ENCODE measurements at regions not wholly inside any gene's neighbourhood (a gene's known extent, or its start where the extent isn't known, plus 50 kb on each side); places are given as distances from the start of the nearest gene placed in this dataset.

- no TSS peak for BruUV-seq (replicated peaks)
- Histone ChIP-seq H3K27me3 (replicated peaks; ENCODE audit: control insufficient read depth, insufficient read depth, low read length) (no peaks in the 10 kb centered on the region), H3K4me1 (peaks cover 18% of the 10 kb centered on the region), H3K9me3 (no peaks in the 10 kb centered on the region), H3K4me3 (ENCODE audit: low read depth, low read length) (no peak overlapping the region), H3K36me3 (ENCODE audit: control insufficient read depth, insufficient read depth, low read length) (no peaks in the 10 kb centered on the region)
- ChIA-PET POLR2A (no interaction called here), CTCF (interaction anchor here (1.4 kb wide), 1 partner anchor 1199 kb away, joined by 3 read pairs; no protein-coding TSS in a partner anchor)
- Mint-ChIP-seq H3K27me3 (ENCODE audit: insufficient read depth, unreplicated experiment) (no peaks in the 10 kb centered on the region), H3K4me3 (ENCODE audit: unreplicated experiment) (no peak overlapping the region), H3K9me3 (ENCODE audit: unreplicated experiment) (no peaks in the 10 kb centered on the region), H3K36me3 (ENCODE audit: insufficient read depth, unreplicated experiment) (no peaks in the 10 kb centered on the region), H3K27ac (ENCODE audit: unreplicated experiment) (no peak overlapping the region), H3K4me1 (ENCODE audit: low read depth, unreplicated experiment) (peaks cover 16% of the 10 kb centered on the region)
- DNase-seq, result no peak
- intact Hi-C loops (cut with micrococcal nuclease; ENCODE audit: unreplicated experiment), result loop anchor here (5.0 kb wide), 1 partner anchor 1220 kb away; no protein-coding TSS in a partner anchor
- TF ChIP-seq CTCF (IDR thresholded peaks at IDR 0.05; ENCODE audit: insufficient read depth in 1 of 2, low read depth in 1 of 2, low read length in 1 of 2, severe bottlenecking in 1 of 2, unreplicated experiment in 1 of 2), result no peak
Measured at GRCh38 chrX:20527041-20527440, 260.3 kb upstream of the RPS6KA3 start.

- ChIA-PET CTCF (no interaction called here), POLR2A (no interaction called here)
- Mint-ChIP-seq H3K27me3 (ENCODE audit: insufficient read depth, unreplicated experiment) (no peaks in the 10 kb centered on the region), H3K4me1 (ENCODE audit: low read depth, unreplicated experiment) (peaks cover 26% of the 10 kb centered on the region), H3K4me3 (ENCODE audit: unreplicated experiment) (no peak overlapping the region), H3K9me3 (ENCODE audit: unreplicated experiment) (no peaks in the 10 kb centered on the region), H3K27ac (ENCODE audit: unreplicated experiment) (no peak overlapping the region), H3K36me3 (ENCODE audit: insufficient read depth, unreplicated experiment) (no peaks in the 10 kb centered on the region)
- no peaks in the 10 kb centered on the region for H3K27me3 ChIP-seq (replicated peaks; ENCODE audit: control insufficient read depth, insufficient read depth, low read length)
- no TSS peak for BruUV-seq (replicated peaks)
- H3K9me3 ChIP-seq, result no peaks in the 10 kb centered on the region
- TF ChIP-seq CTCF (IDR thresholded peaks at IDR 0.05; ENCODE audit: insufficient read depth in 1 of 2, low read depth in 1 of 2, low read length in 1 of 2, severe bottlenecking in 1 of 2, unreplicated experiment in 1 of 2), result no peak
- no peaks in the 10 kb centered on the region for H3K36me3 ChIP-seq (ENCODE audit: control insufficient read depth, insufficient read depth, low read length)
- H3K4me3 ChIP-seq (ENCODE audit: low read depth, low read length), result no peak overlapping the region
- intact Hi-C loops (cut with micrococcal nuclease; ENCODE audit: unreplicated experiment), result no loop called here
- no peak for DNase-seq
- H3K4me1 ChIP-seq, result peaks cover 11% of the 10 kb centered on the region
Measured at GRCh38 chrX:20523626-20524312, 257.1 kb upstream of the RPS6KA3 start.

- peaks cover 16% of the 10 kb centered on the region for H3K4me1 Mint-ChIP-seq (ENCODE audit: low read depth, unreplicated experiment)
- H3K9me3 Mint-ChIP-seq (ENCODE audit: unreplicated experiment), result no peaks in the 10 kb centered on the region
- ChIA-PET CTCF (no interaction called here), POLR2A (no interaction called here)
- no peaks in the 10 kb centered on the region for H3K27me3 Mint-ChIP-seq (ENCODE audit: insufficient read depth, unreplicated experiment)
- Histone ChIP-seq H3K4me3 (ENCODE audit: low read depth, low read length) (no peak overlapping the region), H3K9me3 (no peaks in the 10 kb centered on the region), H3K4me1 (peaks cover 7% of the 10 kb centered on the region), H3K27me3 (replicated peaks; ENCODE audit: control insufficient read depth, insufficient read depth, low read length) (no peaks in the 10 kb centered on the region), H3K36me3 (ENCODE audit: control insufficient read depth, insufficient read depth, low read length) (no peaks in the 10 kb centered on the region)
- H3K4me3 Mint-ChIP-seq (ENCODE audit: unreplicated experiment), result no peak overlapping the region
- no peaks in the 10 kb centered on the region for H3K36me3 Mint-ChIP-seq (ENCODE audit: insufficient read depth, unreplicated experiment)
- intact Hi-C loops (cut with micrococcal nuclease; ENCODE audit: unreplicated experiment), result no loop called here
- BruUV-seq (replicated peaks), result no TSS peak
- H3K27ac Mint-ChIP-seq (ENCODE audit: unreplicated experiment), result no peak overlapping the region
- no peak for TF ChIP-seq CTCF (IDR thresholded peaks at IDR 0.05; ENCODE audit: insufficient read depth in 1 of 2, low read depth in 1 of 2, low read length in 1 of 2, severe bottlenecking in 1 of 2, unreplicated experiment in 1 of 2)
- no peak for DNase-seq
Measured at GRCh38 chrX:20522420-20522819, 255.7 kb upstream of the RPS6KA3 start.
